ENCODE measurements at regions not wholly inside any gene's neighbourhood (a gene's known extent, or its start where the extent isn't known, plus 50 kb on each side); places are given as distances from the start of the nearest gene placed in this dataset.

DNA sequence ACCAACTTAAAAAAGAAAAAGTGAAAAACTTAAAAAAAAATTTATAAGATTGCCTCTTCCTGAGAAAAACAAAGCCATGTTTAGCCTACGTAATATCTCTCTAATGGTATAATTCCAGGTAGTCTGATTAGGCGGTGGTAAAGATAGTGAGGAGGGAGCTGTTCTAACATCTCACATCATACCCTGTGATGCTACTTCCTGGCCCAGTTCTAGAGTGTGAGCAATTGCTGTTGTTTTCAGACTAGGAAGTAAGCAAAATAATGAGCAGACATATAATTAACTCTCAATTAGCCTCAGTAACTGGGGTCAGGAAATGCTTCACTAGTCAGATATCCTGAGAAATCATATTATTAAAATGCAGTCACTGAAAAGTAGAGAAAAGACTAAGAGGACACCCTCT is 113.9 kb downstream of the PHLDA1 start:
- TF ChIP-seq, protein P1, sequence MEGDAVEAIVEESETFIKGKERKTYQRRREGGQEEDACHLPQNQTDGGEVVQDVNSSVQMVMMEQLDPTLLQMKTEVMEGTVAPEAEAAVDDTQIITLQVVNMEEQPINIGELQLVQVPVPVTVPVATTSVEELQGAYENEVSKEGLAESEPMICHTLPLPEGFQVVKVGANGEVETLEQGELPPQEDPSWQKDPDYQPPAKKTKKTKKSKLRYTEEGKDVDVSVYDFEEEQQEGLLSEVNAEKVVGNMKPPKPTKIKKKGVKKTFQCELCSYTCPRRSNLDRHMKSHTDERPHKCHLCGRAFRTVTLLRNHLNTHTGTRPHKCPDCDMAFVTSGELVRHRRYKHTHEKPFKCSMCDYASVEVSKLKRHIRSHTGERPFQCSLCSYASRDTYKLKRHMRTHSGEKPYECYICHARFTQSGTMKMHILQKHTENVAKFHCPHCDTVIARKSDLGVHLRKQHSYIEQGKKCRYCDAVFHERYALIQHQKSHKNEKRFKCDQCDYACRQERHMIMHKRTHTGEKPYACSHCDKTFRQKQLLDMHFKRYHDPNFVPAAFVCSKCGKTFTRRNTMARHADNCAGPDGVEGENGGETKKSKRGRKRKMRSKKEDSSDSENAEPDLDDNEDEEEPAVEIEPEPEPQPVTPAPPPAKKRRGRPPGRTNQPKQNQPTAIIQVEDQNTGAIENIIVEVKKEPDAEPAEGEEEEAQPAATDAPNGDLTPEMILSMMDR (IDR thresholded peaks at IDR 0.05), result no peak
- TF ChIP-seq CREB1 (CRISPR knock-in tag; IDR thresholded peaks at IDR 0.05), result no peak
- TF ChIP-seq, protein P2, sequence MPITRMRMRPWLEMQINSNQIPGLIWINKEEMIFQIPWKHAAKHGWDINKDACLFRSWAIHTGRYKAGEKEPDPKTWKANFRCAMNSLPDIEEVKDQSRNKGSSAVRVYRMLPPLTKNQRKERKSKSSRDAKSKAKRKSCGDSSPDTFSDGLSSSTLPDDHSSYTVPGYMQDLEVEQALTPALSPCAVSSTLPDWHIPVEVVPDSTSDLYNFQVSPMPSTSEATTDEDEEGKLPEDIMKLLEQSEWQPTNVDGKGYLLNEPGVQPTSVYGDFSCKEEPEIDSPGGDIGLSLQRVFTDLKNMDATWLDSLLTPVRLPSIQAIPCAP (CRISPR knock-in tag; IDR thresholded peaks at IDR 0.05), result no peak
- no peak for TF ChIP-seq SMAD3 (CRISPR knock-in tag; IDR thresholded peaks at IDR 0.05; ENCODE audit: borderline replicate concordance)
- TF ChIP-seq TCF7 (CRISPR knock-in tag; IDR thresholded peaks at IDR 0.05; ENCODE audit: low read depth), result no peak

All from WTC11 (cell line).